CD14-positive monocyte (primary cell): ENCODE measurements at regions not wholly inside any gene's neighbourhood (a gene's known extent, or its start where the extent isn't known, plus 50 kb on each side); places are given as distances from the start of the nearest gene placed in this dataset.

Experiments used
- DNase-seq, 3 donors: peaks; one replicate each; pipeline ENCODE4 v3.0.0-alpha.2; 2011 to 2022
- H2AFZ ChIP-seq: 2 replicates; pipeline ENCODE4 v1.6.0; 2012; ENCODE audit warnings: mild to moderate bottlenecking, low read depth, low read length, inconsistent platforms; ENCODE audit not compliant: insufficient read depth, poor library complexity, severe bottlenecking
- H3K27ac ChIP-seq, 2 donors: 1 replicate in 1 of 2; 2 replicates in 1 of 2; pipeline ENCODE4 v1.5.1; 2012 to 2013; ENCODE audit warnings: low read length in 2 of 2, control low read depth in 1 of 2, inconsistent platforms in 1 of 2, low read depth in 1 of 2, mild to moderate bottlenecking in 1 of 2
- H3K27me3 ChIP-seq, 2 donors: one replicate each; pipeline versions ENCODE4 v1.6.0 to v1.6.1; 2011 to 2013; ENCODE audit warnings: low read length in 2 of 2; ENCODE audit not compliant: control insufficient read depth in 2 of 2, insufficient read depth in 2 of 2
- H3K36me3 ChIP-seq, 2 donors: replicated peaks in 1 of 2; 1 replicate in 1 of 2; 2 replicates in 1 of 2; pipeline versions ENCODE4 v1.5.1 to v1.6.1; 2012 to 2013; ENCODE audit warnings: low read length in 2 of 2, control low read depth in 1 of 2, inconsistent platforms in 1 of 2, mild to moderate bottlenecking in 1 of 2; ENCODE audit not compliant: insufficient read depth in 2 of 2, control insufficient read depth in 1 of 2
- H3K4me1 ChIP-seq, 2 donors: 1 replicate in 1 of 2; 2 replicates in 1 of 2; pipeline versions ENCODE4 v1.5.1 to v1.6.1; 2012 to 2013; ENCODE audit warnings: low read length in 2 of 2, control low read depth in 1 of 2, inconsistent platforms in 1 of 2, mild to moderate bottlenecking in 1 of 2, moderate library complexity in 1 of 2; ENCODE audit not compliant: insufficient read depth in 2 of 2, control insufficient read depth in 1 of 2
- H3K4me2 ChIP-seq: replicated peaks from 2 replicates; pipeline ENCODE3; 2012; ENCODE audit warnings: low read length, moderate library complexity, mild to moderate bottlenecking; ENCODE audit not compliant: poor library complexity, severe bottlenecking; ENCODE audit errors: extremely low read depth
- H3K4me3 ChIP-seq, 3 experiments: fragments of 200-600 bp in 1 of 3; sonication (generic) in 1 of 3; replicated peaks in 1 of 3; 1 replicate in 2 of 3; 2 replicates in 1 of 3; pipeline ENCODE4 v1.5.1; 2011 to 2013; ENCODE audit warnings: low read length in 3 of 3, mild to moderate bottlenecking in 3 of 3, control low read depth in 2 of 3, low read depth in 2 of 3, inconsistent platforms in 1 of 3, moderate library complexity in 1 of 3
- H3K79me2 ChIP-seq: 2 replicates; pipeline ENCODE4 v1.6.0; 2012; ENCODE audit warnings: mild to moderate bottlenecking, control low read depth, inconsistent platforms, low read length, moderate library complexity; ENCODE audit not compliant: insufficient read depth
- H3K9ac ChIP-seq: 2 replicates; pipeline ENCODE4 v1.6.0; 2017; ENCODE audit warnings: low read length, mild to moderate bottlenecking; ENCODE audit not compliant: insufficient read depth, poor library complexity, severe bottlenecking
- H3K9me3 ChIP-seq, 2 donors: replicated peaks in 1 of 2; 1 replicate in 1 of 2; 2 replicates in 1 of 2; pipeline versions ENCODE4 v1.5.1 to v1.6.1; 2012 to 2013; ENCODE audit warnings: low read length in 2 of 2, control low read depth in 1 of 2; ENCODE audit not compliant: control insufficient read depth in 1 of 2, insufficient read depth in 1 of 2
- H4K20me1 ChIP-seq: 2 replicates; pipeline ENCODE4 v1.6.0; 2012; ENCODE audit warnings: mild to moderate bottlenecking, low read length, control low read depth, moderate library complexity; ENCODE audit not compliant: insufficient read depth
- H3K27ac Mint-ChIP-seq, 7 donors: one replicate each; pipeline ENCODE4 v1.8.0; 2020; ENCODE audit warnings: mild to moderate bottlenecking in 7 of 7, mixed read lengths in 7 of 7, moderate library complexity in 6 of 7, inconsistent platforms in 2 of 7
- H3K27me3 Mint-ChIP-seq, 3 donors: one replicate each; pipeline ENCODE4 v1.8.0; 2021 to 2022; ENCODE audit warnings: low read depth in 3 of 3, mild to moderate bottlenecking in 3 of 3, mixed read lengths in 3 of 3, moderate library complexity in 3 of 3, inconsistent platforms in 1 of 3
- H3K36me3 Mint-ChIP-seq, 2 donors: one replicate each; pipeline ENCODE4 v1.8.0; 2020; ENCODE audit warnings: mixed read lengths in 2 of 2, inconsistent platforms in 1 of 2, mild to moderate bottlenecking in 1 of 2
- H3K4me1 Mint-ChIP-seq: one replicate; pipeline ENCODE4 v1.8.0; 2020; ENCODE audit warnings: mild to moderate bottlenecking, mixed read lengths
- H3K4me3 Mint-ChIP-seq, 2 donors: one replicate each; pipeline ENCODE4 v1.8.0; 2020; ENCODE audit warnings: mild to moderate bottlenecking in 2 of 2, mixed read lengths in 2 of 2, moderate library complexity in 1 of 2
- H3K9me3 Mint-ChIP-seq, 7 donors: one replicate each; pipeline ENCODE4 v1.8.0; 2020 to 2022; ENCODE audit warnings: mixed read lengths in 7 of 7, mild to moderate bottlenecking in 6 of 7, moderate library complexity in 6 of 7, inconsistent platforms in 2 of 7
- WGBS: methylation state at CpG from one replicate; pipeline ENCODE4 v1.1.5; 2013; ENCODE audit warnings: missing lambda C conversion rate; ENCODE audit not compliant: insufficient coverage; 5-methylcytosine and 5-hydroxymethylcytosine counted together
- intact Hi-C, 2 donors: fragments of 100-400 bp; cut with micrococcal nuclease; formaldehyde crosslinking; loops; one replicate each; pipeline versions ENCODE4 v1.15.0 to v1.15.1; 2023
- TF ChIP-seq, protein P1 (sequence below): fragments of 200-600 bp; IDR thresholded peaks from one replicate; pipeline ENCODE4 v1.8.0; 2022; ENCODE audit warnings: antibody characterized with exemption, mild to moderate bottlenecking

DNA sequence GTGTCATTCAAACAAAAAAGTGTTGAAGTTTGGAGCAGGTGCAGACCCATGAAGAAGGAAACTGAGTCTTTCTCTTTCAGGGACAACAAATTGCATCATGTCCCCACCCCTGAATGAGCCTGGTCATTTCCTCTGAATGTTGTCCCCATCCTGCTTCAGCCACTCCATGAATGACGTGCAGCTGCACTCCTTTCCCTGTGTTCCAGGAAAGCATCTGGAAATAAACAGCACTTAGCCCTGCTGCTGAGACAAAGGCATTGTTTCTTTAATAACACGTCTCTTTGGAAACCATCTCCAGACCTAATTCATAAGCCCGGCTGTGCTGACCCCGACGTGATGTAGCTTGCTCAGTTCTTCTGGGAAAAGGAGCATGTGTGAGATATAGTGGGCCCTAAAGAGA lies 682.3 kb downstream of the BRINP1 start:
- Histone ChIP-seq H3K9ac (no peak overlapping the region), H3K27ac (no peak overlapping the region), H3K36me3 (no peaks in the 10 kb centered on the region), H2AFZ (no peak overlapping the region), H3K4me3 (no peak overlapping the region), H3K79me2 (no peaks in the 10 kb centered on the region), H3K27me3 (no peaks in the 10 kb centered on the region), H4K20me1 (no peaks in the 10 kb centered on the region), H3K4me2 (no peak overlapping the region), H3K4me1 (no peaks in the 10 kb centered on the region), H3K9me3 (no peaks in the 10 kb centered on the region)
- H3K4me3 Mint-ChIP-seq, result no peak overlapping the region
- TF ChIP-seq, protein P1, sequence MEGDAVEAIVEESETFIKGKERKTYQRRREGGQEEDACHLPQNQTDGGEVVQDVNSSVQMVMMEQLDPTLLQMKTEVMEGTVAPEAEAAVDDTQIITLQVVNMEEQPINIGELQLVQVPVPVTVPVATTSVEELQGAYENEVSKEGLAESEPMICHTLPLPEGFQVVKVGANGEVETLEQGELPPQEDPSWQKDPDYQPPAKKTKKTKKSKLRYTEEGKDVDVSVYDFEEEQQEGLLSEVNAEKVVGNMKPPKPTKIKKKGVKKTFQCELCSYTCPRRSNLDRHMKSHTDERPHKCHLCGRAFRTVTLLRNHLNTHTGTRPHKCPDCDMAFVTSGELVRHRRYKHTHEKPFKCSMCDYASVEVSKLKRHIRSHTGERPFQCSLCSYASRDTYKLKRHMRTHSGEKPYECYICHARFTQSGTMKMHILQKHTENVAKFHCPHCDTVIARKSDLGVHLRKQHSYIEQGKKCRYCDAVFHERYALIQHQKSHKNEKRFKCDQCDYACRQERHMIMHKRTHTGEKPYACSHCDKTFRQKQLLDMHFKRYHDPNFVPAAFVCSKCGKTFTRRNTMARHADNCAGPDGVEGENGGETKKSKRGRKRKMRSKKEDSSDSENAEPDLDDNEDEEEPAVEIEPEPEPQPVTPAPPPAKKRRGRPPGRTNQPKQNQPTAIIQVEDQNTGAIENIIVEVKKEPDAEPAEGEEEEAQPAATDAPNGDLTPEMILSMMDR, result no peak
- intact Hi-C loops, result no loop called here
- no peaks in the 10 kb centered on the region for H3K4me1 Mint-ChIP-seq
- H3K27me3 Mint-ChIP-seq, result no peaks in the 10 kb centered on the region
- H3K27ac Mint-ChIP-seq, result no peak overlapping the region
- WGBS, result 0% methylated on average over 1 of the region's 5 CpGs
- H3K36me3 Mint-ChIP-seq, result no peaks in the 10 kb centered on the region
- DNase-seq, result no peak
- peaks cover 0 to 5% (median 0%) of the 10 kb centered on the region in 7 donors for H3K9me3 Mint-ChIP-seq

DNA sequence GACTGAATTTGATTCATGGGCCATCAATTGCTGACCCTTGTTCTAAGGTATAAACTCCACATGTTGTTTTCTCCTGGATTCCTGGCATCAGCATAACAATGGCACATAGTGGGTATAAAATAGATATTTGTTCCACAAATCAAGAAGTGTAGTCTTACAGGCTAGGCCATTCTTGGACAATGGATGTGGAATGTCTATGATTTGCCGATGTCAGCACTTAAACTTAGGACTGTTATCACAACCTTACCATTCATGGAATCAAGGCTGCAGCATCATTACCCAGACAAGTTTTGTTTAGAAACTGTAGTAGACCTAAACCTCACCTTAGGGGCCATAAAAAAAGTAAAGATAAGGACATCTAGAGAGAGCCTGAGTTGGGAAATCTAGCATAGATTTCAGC lies 680.0 kb downstream of the BRINP1 start:
- Histone ChIP-seq H3K4me1 (no peaks in the 10 kb centered on the region), H3K27ac (no peak overlapping the region), H3K36me3 (no peaks in the 10 kb centered on the region), H3K4me2 (no peak overlapping the region), H2AFZ (no peak overlapping the region), H3K27me3 (no peaks in the 10 kb centered on the region), H3K79me2 (no peaks in the 10 kb centered on the region), H3K9ac (no peak overlapping the region), H4K20me1 (no peaks in the 10 kb centered on the region), H3K4me3 (no peak overlapping the region), H3K9me3 (no peaks in the 10 kb centered on the region)
- no peak overlapping the region for H3K4me3 Mint-ChIP-seq
- intact Hi-C loops, result no loop called here
- peaks cover 0 to 2% (median 0%) of the 10 kb centered on the region in 7 donors for H3K9me3 Mint-ChIP-seq
- no peak overlapping the region for H3K27ac Mint-ChIP-seq
- no peak for DNase-seq
- no peaks in the 10 kb centered on the region for H3K4me1 Mint-ChIP-seq
- no peaks in the 10 kb centered on the region for H3K36me3 Mint-ChIP-seq
- WGBS, result no CpG with 5 or more reads among the region's 1 CpG
- TF ChIP-seq, protein P1, result no peak
- H3K27me3 Mint-ChIP-seq, result no peaks in the 10 kb centered on the region
